ENCODE measurements at regions not wholly inside any gene's neighbourhood (a gene's known extent, or its start where the extent isn't known, plus 50 kb on each side); places are given as distances from the start of the nearest gene placed in this dataset.
A peak's percentile ranks its signal among the peaks of the same experiment; 100 is the strongest.

GRCh38 chr9:81119591-81119990, 569.8 kb downstream of the TLE1 start:
- Histone ChIP-seq H3K27ac (no peak overlapping the region), H3K9ac (no peak overlapping the region), H3K4me2 (no peak overlapping the region), H3K36me3 (no peaks in the 10 kb centered on the region), H3K27me3 (no peaks in the 10 kb centered on the region), H3K9me3 (peaks cover 22% of the 10 kb centered on the region), H4K20me1 (no peaks in the 10 kb centered on the region), H3K4me1 (peaks cover 32% of the 10 kb centered on the region), H3K4me3 (no peak overlapping the region)
- no peak for TF ChIP-seq Cebpa-rat (IDR thresholded peaks at IDR 0.05)

GRCh38 chr9:81118416-81118815, 570.9 kb downstream of the TLE1 start:
- no peaks in the 10 kb centered on the region for H3K36me3 ChIP-seq
- H4K20me1 ChIP-seq, result no peaks in the 10 kb centered on the region
- peaks cover 41% of the 10 kb centered on the region for H3K4me1 ChIP-seq
- peaks cover 22% of the 10 kb centered on the region for H3K9me3 ChIP-seq
- TF ChIP-seq Cebpa-rat (IDR thresholded peaks at IDR 0.05), result no peak
- no peak overlapping the region for H3K9ac ChIP-seq
- no peak overlapping the region for H3K27ac ChIP-seq
- no peak overlapping the region for H3K4me2 ChIP-seq
- H3K4me3 ChIP-seq, result no peak overlapping the region
- no peaks in the 10 kb centered on the region for H3K27me3 ChIP-seq

GRCh38 chr9:81116340-81117137, 572.8 kb downstream of the TLE1 start:
- TF ChIP-seq Cebpa-rat (IDR thresholded peaks at IDR 0.05), result no peak
- no peaks in the 10 kb centered on the region for H4K20me1 ChIP-seq
- peak overlapping the region; percentile 56 for H3K4me2 ChIP-seq
- peaks cover 58% of the 10 kb centered on the region for H3K4me1 ChIP-seq
- peaks cover 5% of the 10 kb centered on the region for H3K9me3 ChIP-seq
- no peak overlapping the region for H3K4me3 ChIP-seq
- no peaks in the 10 kb centered on the region for H3K36me3 ChIP-seq
- no peak overlapping the region for H3K9ac ChIP-seq
- H3K27ac ChIP-seq, result peak overlapping the region; percentile 52
- H3K27me3 ChIP-seq, result no peaks in the 10 kb centered on the region

GRCh38 chr9:81113453-81114124, 575.8 kb downstream of the TLE1 start:
- H3K4me2 ChIP-seq, result peak overlapping the region; percentile 88
- peak; percentile 54; the same call in 1 of the 2 replicates for TF ChIP-seq Cebpa-rat (IDR thresholded peaks at IDR 0.05)

GRCh38 chr9:81112627-81113452, 576.5 kb downstream of the TLE1 start:
- H3K4me2 ChIP-seq, result peak overlapping the region; percentile 84
- H3K27me3 ChIP-seq, result no peaks in the 10 kb centered on the region
- H3K9me3 ChIP-seq, result no peaks in the 10 kb centered on the region; the same call in 1 of the 2 replicates
- H3K27ac ChIP-seq, result peak overlapping the region; percentile 83
- TF ChIP-seq Cebpa-rat (IDR thresholded peaks at IDR 0.05), result no peak
- no peaks in the 10 kb centered on the region for H4K20me1 ChIP-seq
- H3K36me3 ChIP-seq, result no peaks in the 10 kb centered on the region
- H3K9ac ChIP-seq, result peak overlapping the region; percentile 46
- H3K4me3 ChIP-seq, result peak overlapping the region; percentile 40
- peaks cover 80% of the 10 kb centered on the region for H3K4me1 ChIP-seq

More at GRCh38 chr9:81113453-81114124, 575.8 kb downstream of the TLE1 start:
- peaks cover 73% of the 10 kb centered on the region for H3K4me1 ChIP-seq
- no peaks in the 10 kb centered on the region for H4K20me1 ChIP-seq
- H3K9me3 ChIP-seq, result no peaks in the 10 kb centered on the region; the same call in 1 of the 2 replicates
- H3K27ac ChIP-seq, result peak overlapping the region; percentile 83
- H3K4me3 ChIP-seq, result peak overlapping the region; percentile 44
- peak overlapping the region; percentile 59 for H3K9ac ChIP-seq
- H3K27me3 ChIP-seq, result no peaks in the 10 kb centered on the region
- H3K36me3 ChIP-seq, result no peaks in the 10 kb centered on the region

GRCh38 chr9:81108821-81109220, 580.5 kb downstream of the TLE1 start:
- no peak overlapping the region for H3K27ac ChIP-seq
- H3K9me3 ChIP-seq, result peaks cover 7% of the 10 kb centered on the region; the same call in 1 of the 2 replicates
- H3K27me3 ChIP-seq, result no peaks in the 10 kb centered on the region
- peak overlapping the region; percentile 26 for H3K4me2 ChIP-seq
- no peaks in the 10 kb centered on the region for H3K36me3 ChIP-seq
- H3K4me3 ChIP-seq, result no peak overlapping the region
- TF ChIP-seq Cebpa-rat (IDR thresholded peaks at IDR 0.05), result no peak
- H4K20me1 ChIP-seq, result no peaks in the 10 kb centered on the region
- no peak overlapping the region for H3K9ac ChIP-seq
- peaks cover 41% of the 10 kb centered on the region for H3K4me1 ChIP-seq

- H3K4me1 ChIP-seq, result peaks cover 40% of the 10 kb centered on the region
- peaks cover 7% of the 10 kb centered on the region; the same call in 1 of the 2 replicates for H3K9me3 ChIP-seq
- no peaks in the 10 kb centered on the region for H4K20me1 ChIP-seq
- no peak overlapping the region for H3K27ac ChIP-seq
- H3K4me3 ChIP-seq, result no peak overlapping the region
- no peak overlapping the region for H3K9ac ChIP-seq
- H3K27me3 ChIP-seq, result no peaks in the 10 kb centered on the region
- no peaks in the 10 kb centered on the region for H3K36me3 ChIP-seq
- H3K4me2 ChIP-seq, result peak overlapping the region; percentile 26
- no peak for TF ChIP-seq Cebpa-rat (IDR thresholded peaks at IDR 0.05)
Measured at GRCh38 chr9:81108391-81108790, 581.0 kb downstream of the TLE1 start.

GRCh38 chr9:81103597-81104471, 585.5 kb downstream of the TLE1 start:
- H3K4me3 ChIP-seq, result no peak overlapping the region
- peaks cover 26% of the 10 kb centered on the region for H3K9me3 ChIP-seq
- H3K27ac ChIP-seq, result no peak overlapping the region
- no peak for TF ChIP-seq Cebpa-rat (IDR thresholded peaks at IDR 0.05)
- no peak overlapping the region for H3K9ac ChIP-seq
- no peaks in the 10 kb centered on the region for H4K20me1 ChIP-seq
- H3K4me2 ChIP-seq, result no peak overlapping the region
- no peaks in the 10 kb centered on the region for H3K36me3 ChIP-seq
- H3K27me3 ChIP-seq, result no peaks in the 10 kb centered on the region
- peaks cover 7% of the 10 kb centered on the region; the same call in 1 of the 2 replicates for H3K4me1 ChIP-seq

Measured in BLaER1 (cell line).